GM21381 (cell line): ENCODE measurements at regions not wholly inside any gene's neighbourhood (a gene's known extent, or its start where the extent isn't known, plus 50 kb on each side); places are given as distances from the start of the nearest gene placed in this dataset.
A peak's percentile ranks its signal among the peaks of the same experiment; 100 is the strongest.
"Not testable (repeated sequence)": the region's sequence is repeated elsewhere in the genome, so short reads cannot be mapped to it uniquely, and the experiment has no call there.

Experiments used
- ATAC-seq: cut with Tn5 transposase; IDR thresholded peaks from one replicate; pipeline ENCODE4 v1.9.1; 2021; ENCODE audit warnings: mild to moderate bottlenecking, moderate library complexity; ENCODE audit not compliant: unreplicated experiment

DNA sequence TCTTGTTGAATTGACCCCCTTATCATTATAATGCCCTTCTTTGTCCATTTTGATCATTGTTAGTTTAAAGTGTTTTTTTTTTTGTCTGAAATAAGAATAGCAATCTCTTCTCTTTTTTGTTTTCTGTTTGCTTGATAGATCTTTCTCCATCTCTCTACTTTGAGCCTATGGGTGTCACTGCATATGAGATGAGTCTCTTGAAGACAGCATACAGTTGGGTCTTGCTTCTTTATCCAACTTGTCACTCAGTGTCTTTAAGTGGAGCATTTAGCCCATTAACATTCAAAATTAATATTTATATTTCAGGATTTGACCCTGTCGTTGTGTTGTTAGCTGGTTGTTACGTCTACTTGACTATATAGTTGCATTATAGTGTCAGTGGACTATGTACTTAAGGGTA is 135.4 kb downstream of the HMHB1 start:
- ATAC-seq = no peak

- no peak for ATAC-seq
Measured at GRCh38 chr5:143952809-143953208, 140.8 kb downstream of the HMHB1 start.

- ATAC-seq = no peak
Measured at GRCh38 chr5:143953851-143954250, 141.9 kb downstream of the HMHB1 start.

GRCh38 chr5:143955141-143955540 is 143.2 kb downstream of the HMHB1 start:
- no peak for ATAC-seq

- ATAC-seq = no peak
Measured at GRCh38 chr5:143957455-143957854, 145.5 kb downstream of the HMHB1 start.

DNA sequence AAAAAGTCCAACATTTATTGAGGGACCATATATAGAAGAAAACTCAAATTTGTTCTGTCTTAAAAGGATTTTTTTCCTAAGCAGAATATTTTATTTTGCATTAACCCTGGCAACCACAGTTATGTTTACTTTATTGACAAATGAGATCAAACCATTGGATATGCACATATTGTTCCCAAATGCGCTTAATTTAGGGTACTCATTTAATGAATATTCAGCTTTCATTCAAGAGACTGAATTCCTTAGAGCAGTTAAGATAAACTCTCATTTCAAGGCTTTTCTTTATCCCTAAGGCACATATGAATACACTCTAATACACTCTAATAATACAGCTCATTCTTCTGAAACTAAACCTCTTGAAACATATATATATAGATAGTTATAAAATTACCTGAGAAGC is 150.2 kb downstream of the HMHB1 start:
- no peak for ATAC-seq

DNA sequence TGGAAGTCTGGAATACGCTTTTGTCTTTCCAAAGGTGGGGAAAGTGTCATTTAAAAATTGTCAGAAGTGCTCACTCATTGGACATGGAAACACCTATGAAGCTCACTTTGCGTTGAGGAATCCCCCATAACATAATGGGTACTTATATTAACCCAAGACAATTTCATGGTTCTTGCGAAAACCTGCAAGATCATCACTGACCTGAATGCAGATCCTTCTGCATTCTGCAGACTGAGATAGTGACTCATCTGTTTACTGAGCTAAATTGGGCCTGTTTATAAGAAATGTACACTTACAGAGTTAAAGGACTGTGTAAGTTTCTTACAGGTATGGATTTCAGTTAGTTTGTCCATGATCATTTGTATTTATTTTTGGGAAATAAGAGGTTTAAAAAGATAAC is 153.0 kb downstream of the HMHB1 start:
- ATAC-seq = no peak

DNA sequence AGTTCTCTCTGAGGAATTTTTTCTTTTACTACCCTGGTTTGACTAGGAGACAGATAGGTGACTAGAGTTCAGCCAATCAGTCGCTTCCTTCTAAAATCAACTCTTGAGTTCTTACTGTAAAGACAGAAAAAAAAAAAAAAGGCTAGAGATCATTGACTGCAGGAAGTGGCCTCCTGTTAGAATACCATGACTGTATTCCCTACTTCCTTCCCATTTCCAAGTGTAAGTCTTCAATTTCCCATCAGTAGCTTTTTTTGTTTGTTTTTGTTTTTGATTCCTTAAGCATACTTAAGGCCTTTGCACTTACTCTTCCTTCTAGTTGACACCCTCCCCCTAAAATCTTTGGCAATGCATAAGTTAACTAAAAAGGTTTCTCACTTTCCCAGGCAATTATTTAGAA is 154.3 kb downstream of the HMHB1 start:
- ATAC-seq = no peak

GRCh38 chr5:143968071-143968878 is 156.3 kb downstream of the HMHB1 start:
- no peak for ATAC-seq

DNA sequence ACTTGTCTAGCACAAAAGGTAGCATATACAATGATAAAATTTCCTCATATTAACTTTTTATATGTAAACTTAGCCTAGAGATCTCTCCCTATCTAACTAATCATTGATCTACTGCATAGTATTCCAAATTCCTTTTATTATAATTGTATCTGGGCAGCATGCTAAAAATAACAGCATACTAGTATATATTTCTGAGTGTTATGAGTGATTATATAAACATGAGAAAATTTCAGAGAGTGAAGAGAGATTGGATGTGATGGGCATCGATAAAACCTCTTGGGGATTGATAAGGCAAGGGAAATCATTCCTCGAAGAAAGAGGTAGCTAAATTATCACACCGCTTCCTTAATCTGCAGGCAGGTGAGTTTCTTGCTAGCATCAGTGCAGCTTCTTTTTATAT is 158.2 kb downstream of the HMHB1 start:
- ATAC-seq = no peak

DNA sequence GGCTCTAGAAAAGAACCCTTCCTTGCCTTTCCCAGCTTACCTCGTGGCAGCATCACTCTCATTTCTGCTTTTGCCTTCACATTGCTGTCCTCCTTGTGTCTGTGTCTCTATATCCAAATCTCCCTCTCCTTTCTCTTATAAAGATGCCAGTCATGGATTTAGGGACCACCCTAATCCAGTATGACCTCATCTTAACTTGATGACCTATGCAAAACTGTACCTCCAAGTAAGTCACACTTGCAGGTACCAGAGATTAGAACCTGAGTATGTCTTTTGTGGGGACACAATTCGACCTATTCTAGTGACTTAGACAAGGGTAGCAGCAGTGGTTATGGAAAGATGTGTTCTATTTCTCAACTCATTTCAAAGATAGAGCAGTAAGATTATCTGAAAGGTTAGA is 160.1 kb downstream of the HMHB1 start:
- no peak for ATAC-seq

- no peak for ATAC-seq
Measured at GRCh38 chr5:143976055-143976454, 164.1 kb downstream of the HMHB1 start.

DNA sequence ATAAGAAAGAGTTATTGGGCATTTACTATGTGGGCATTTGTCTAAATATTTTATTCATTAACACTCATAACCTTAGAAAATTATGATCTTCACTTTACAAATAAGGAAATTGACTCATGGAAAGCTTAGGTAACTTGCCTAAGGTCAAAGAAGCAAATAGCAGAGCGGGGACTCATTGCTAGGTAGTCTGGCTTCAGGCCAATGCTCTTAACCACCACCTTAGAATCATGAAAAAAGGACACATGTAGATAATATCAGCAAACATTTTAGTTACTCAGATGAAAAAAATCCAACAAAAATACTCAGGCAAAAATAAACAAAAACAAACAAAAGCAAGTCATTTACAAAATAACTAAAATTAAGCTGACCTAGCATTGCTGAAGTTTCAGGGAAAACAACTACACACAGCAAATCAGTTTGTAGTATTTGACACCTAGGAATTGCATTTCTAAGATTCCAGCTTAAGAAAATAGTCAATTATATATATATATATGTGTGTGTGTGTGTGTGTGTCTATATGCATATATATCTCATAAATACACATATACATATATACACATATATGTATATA is 166.0 kb downstream of the HMHB1 start:
- ATAC-seq = no peak

DNA sequence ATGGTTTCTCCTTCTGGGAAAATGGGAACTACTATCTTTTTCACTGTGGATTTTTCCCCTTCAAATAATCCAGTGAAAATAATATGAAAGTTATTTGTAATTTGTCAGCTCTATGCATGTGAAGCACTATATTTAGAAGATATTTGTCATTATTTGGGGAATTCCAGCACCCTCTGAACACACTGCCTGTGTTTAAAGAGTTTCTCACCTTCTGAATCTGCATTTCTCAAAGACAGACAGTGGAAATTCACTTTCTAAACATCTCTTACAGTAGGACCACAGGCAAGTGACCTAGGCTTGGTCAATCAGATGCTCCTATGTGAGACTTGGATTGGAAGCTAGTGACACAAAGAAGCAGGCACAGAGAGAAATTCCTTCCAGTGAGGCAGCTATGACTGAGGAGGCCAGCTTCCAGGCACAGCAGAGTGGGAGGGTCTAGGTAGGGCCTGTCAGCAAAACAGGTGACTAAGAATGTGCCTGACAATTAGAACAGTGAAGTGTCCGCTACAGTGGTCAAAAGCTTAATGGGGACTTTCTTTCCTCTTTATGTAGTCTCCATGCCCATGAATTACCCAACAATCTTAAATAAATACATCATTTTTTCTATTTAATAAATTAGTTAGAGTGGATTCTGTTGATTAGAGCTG is 167.2 kb downstream of the HMHB1 start:
- peak; percentile 68 for ATAC-seq

DNA sequence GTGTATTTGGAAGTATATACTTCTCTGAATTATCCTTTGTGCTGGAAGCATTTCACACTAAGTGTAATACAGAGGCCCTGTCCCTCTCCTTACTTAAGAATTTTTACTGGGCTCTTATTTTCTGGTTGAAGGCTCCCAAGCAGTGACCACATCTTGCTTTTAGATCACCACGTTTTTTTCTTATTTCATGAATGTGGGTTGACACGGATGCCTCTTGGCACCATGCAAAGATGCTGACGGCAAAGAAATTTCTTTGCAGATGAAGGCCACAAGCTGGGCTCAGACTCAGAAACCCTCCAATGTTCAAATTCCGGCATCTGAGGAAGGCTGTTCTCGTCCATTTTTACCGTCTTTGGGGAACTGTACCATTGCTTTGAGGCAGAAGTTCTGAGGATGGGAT is 168.5 kb downstream of the HMHB1 start:
- no peak for ATAC-seq

GRCh38 chr5:143982957-143983356 is 171.0 kb downstream of the HMHB1 start:
- not testable (repeated sequence) for ATAC-seq

DNA sequence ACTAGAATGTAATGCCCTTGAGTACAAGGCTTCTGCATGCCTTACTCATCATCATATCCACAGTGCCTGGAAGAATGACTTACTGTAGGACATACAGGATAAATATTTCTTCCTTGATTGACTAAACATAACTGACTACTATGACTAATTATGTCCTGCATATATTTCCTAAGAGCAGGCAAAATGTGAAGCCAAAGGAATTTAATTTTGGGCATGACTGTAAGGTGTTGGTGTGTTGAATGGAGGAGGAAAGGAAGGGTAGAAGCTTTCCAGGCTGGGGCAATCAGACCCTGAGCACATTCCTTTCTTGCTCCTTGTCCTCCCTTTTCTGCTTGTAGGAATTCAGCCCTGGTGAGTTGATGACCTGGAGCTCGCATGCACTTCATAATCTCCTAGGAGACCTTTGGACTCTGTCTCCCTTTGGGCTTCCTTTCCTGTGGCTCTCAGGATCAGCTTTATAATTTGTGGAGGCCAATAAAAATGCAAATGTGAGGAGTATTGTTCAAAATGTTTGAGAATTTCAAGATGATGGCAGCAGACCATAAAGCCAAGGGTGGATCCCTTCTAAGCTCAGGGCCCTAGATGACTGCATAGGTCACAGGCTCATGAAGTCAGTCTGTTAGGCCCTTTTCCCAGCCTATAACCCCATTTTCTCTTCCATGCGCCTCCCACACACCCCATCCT is 174.0 kb downstream of the HMHB1 start:
- ATAC-seq = no peak

DNA sequence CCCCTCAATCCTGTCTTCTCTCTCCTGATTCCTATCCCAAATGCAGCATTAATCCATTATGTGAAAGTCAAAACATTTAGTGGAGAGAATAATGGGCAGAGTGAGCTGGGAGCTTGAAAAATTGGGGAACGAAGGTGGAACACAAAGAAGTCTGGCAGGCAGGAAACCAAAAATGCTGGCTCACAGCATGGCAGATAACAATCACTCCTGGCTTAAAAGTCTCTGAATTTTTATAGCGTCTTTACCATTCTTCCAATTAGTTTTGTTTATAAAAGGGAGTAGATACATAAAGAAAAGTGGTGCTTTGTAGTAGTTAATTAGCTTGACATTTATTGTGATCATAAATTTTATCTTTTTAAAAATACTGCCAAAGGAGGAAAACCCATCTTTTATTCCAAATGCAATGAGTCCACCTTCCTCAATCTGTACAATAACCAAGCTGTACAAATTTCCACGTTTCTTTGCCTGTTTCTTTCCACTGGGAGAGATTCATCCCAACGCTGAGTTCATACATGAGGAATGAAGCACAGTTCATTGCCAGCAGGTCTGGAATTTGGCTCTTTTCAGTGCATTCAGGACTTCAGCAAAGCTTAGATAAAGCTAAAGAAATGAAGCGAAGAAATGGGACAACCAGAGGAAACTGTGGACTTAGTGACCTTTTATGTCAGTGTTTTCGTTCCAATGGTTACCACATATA is 174.7 kb downstream of the HMHB1 start:
- ATAC-seq = no peak

DNA sequence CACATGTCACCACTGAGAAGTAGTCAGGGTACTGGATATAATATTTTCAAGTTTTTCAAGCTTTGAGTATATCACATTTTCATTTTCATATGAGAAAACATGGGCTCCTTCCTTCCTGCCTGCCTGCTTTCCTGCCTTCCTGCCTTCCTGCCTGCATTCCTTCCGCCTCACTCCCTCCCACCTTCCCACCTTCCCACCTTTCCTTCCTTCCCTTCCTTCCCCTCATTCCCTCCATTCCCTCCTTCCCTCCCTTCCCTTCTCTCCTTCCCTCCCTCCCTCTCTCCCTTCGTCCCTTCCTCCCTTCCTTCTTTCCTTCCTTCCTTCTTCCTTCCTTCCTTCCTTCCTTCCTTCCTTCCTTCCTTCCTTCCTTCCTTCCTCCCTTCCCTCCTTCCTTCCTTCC is 175.3 kb downstream of the HMHB1 start:
- no peak for ATAC-seq

DNA sequence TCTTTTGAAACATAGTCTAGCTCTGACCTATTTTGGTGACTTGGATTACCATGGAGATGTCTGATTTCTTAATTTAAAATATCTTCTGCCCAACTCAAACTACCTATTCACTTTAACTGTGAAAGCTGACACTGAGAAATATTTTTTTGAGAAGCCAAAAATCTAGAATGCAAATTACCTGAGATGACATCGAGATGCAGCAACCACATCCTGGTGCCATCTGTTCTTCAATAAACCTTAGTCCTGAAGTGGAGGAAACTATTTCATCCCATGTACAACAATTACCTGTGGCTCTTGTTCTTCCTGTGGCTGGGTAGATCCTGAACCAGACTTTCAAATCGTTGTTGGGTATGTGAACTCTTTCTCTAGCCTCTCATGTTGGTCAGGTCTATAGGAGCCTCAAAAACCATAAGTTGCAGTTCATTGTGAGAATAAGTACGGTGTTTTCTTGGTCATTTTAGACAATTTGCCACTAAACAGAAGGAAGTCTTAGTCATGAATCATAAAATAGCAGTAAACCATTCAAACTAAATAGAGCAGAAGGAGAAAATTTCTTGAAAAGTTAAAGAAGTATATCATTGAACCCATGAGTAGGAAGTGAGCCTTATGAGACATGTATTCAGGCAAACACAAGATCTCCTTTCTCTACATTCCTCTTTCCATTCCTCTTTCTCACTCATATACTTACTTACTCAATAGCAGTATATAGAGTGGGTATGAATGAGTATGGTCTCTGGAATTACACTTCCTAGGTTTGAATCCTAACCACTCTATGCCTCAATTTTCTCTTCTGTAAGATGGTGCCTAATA is 176.0 kb downstream of the HMHB1 start:
- ATAC-seq = no peak
